ENCODE measurements at regions not wholly inside any gene's neighbourhood (a gene's known extent, or its start where the extent isn't known, plus 50 kb on each side); places are given as distances from the start of the nearest gene placed in this dataset.

DNA sequence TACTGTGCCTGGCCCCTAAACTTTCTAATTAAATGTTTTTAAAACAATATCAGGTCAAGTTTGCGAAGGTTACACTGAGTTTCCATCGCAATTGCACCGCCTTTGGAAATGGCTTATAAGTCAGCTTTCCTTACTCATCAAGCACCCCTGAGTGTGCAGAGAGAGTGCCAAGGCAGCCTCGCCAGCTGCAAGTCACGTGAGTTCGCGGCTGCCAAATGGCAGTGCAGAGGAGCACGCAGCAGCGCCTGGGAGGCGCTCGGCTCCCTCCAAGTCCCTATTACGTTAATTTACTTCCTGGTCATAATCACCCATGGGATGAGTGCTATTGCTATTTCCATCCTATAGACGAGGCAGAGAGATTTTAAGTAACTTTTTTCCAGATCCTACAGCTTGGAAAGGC, 319.6 kb downstream of the TEX29 start:
- ChIA-PET CTCF (interaction anchor here (1.9 kb wide), 1 partner anchor 10 kb away, joined by 4 read pairs; no protein-coding TSS in a partner anchor), POLR2A (no interaction called here)
- Mint-ChIP-seq H3K27ac (0 out of 2 replicates have a peak overlapping the region, but pooled peaks have one; percentile 30), H3K4me3 (no peak overlapping the region), H3K27me3 (ENCODE audit: low read depth) (peaks cover 7% of the 10 kb centered on the region), H3K36me3 (no peaks in the 10 kb centered on the region), H3K4me1 (peaks cover 19% of the 10 kb centered on the region), H3K9me3 (no peaks in the 10 kb centered on the region)
- TF ChIP-seq, protein P1, sequence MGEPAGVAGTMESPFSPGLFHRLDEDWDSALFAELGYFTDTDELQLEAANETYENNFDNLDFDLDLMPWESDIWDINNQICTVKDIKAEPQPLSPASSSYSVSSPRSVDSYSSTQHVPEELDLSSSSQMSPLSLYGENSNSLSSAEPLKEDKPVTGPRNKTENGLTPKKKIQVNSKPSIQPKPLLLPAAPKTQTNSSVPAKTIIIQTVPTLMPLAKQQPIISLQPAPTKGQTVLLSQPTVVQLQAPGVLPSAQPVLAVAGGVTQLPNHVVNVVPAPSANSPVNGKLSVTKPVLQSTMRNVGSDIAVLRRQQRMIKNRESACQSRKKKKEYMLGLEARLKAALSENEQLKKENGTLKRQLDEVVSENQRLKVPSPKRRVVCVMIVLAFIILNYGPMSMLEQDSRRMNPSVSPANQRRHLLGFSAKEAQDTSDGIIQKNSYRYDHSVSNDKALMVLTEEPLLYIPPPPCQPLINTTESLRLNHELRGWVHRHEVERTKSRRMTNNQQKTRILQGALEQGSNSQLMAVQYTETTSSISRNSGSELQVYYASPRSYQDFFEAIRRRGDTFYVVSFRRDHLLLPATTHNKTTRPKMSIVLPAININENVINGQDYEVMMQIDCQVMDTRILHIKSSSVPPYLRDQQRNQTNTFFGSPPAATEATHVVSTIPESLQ (CRISPR knock-in tag; IDR thresholded peaks at IDR 0.05), result no peak
- TF ChIP-seq FOXJ3 (CRISPR knock-in tag; IDR thresholded peaks at IDR 0.05; ENCODE audit: borderline replicate concordance), result no peak
- TF ChIP-seq, protein P2, sequence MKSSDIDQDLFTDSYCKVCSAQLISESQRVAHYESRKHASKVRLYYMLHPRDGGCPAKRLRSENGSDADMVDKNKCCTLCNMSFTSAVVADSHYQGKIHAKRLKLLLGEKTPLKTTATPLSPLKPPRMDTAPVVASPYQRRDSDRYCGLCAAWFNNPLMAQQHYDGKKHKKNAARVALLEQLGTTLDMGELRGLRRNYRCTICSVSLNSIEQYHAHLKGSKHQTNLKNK (CRISPR knock-in tag; IDR thresholded peaks at IDR 0.05), result no peak
- no peak for TF ChIP-seq ZNF263 (CRISPR knock-in tag; IDR thresholded peaks at IDR 0.05; ENCODE audit: low read depth)
- no peak for TF ChIP-seq FOXP4 (CRISPR knock-in tag; IDR thresholded peaks at IDR 0.05)
- no peak for TF ChIP-seq TP53 (CRISPR knock-in tag; IDR thresholded peaks at IDR 0.05)
- TF ChIP-seq PREB (CRISPR knock-in tag; IDR thresholded peaks at IDR 0.05; ENCODE audit: borderline replicate concordance), result no peak
- no peak for TF ChIP-seq ESRRA (CRISPR knock-in tag; IDR thresholded peaks at IDR 0.05; ENCODE audit: borderline replicate concordance)
- TF ChIP-seq STAT6 (CRISPR knock-in tag; conservative IDR thresholded peaks at IDR 0.05; ENCODE audit: low read depth), result no peak
- DNase-seq (ENCODE audit: low spot score) (no peak), ATAC-seq (no peak)

DNA sequence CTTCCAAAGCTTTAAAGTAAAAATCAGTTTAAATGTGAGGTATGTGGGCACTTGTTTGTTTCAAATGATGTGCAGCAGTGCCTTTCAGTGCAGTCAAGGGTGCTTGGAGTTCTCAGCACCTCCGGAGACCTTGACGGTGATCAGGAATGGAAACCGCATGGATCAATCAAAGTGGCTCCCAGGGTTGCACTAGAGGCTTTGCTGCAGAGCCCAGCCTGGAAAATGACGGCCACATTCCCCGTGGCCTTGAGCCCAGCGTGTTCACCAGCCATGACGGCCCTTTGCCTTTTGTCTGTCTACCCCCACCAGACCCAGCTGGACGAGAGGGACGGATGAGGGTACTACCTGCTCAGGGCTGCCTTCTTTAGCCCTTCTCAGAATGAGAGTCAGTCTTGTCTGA, 320.0 kb downstream of the TEX29 start:
- Mint-ChIP-seq H3K4me3 (no peak overlapping the region), H3K27ac (no peak overlapping the region), H3K9me3 (no peaks in the 10 kb centered on the region), H3K27me3 (ENCODE audit: low read depth) (peaks cover 4% of the 10 kb centered on the region), H3K36me3 (no peaks in the 10 kb centered on the region), H3K4me1 (peaks cover 15% of the 10 kb centered on the region)
- DNase-seq (ENCODE audit: low spot score) (no peak), ATAC-seq (no peak)
- ChIA-PET CTCF (no interaction called here), POLR2A (no interaction called here)
- no peak for TF ChIP-seq PRRX2 (CRISPR knock-in tag; IDR thresholded peaks at IDR 0.05)
- no peak for TF ChIP-seq CBFB (CRISPR knock-in tag; IDR thresholded peaks at IDR 0.05; ENCODE audit: low read depth)

DNA sequence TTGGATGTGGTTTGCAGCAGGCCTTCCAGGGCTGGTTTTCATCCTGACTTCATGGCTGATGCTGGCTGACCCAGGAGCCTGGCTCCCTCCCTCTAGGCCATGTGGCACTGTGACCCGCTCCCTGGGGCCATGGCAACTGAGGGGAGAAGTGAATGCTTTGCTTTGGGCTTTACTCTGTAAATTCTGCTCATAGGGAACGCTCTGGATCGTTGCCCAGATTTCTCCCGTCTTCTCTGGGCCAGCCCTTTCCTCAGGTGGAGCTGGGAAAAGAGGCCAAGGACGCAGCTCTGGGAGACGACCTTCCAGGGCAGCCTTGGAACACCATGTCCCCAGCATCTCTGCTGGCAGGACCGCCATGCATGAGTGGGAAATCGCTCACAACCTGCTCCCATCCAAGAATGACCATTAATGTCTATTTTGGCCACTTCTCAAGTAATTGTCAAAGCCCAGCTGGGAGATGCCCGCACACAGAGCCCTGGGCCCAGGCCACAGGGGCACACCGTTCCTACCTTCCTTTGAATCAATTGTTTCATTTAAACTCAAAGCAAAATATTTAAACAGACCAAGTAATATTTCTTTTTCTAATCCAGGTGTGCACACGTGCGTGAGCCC, 321.8 kb downstream of the TEX29 start:
- ATAC-seq (no peak), DNase-seq (ENCODE audit: low spot score) (no peak)
- no peaks in the 10 kb centered on the region for H3K36me3 Mint-ChIP-seq
- no peaks in the 10 kb centered on the region; the same call in 1 of the 2 replicates for H3K27me3 Mint-ChIP-seq (ENCODE audit: low read depth)
- ChIA-PET CTCF (no interaction called here), POLR2A (no interaction called here)
- H3K4me1 Mint-ChIP-seq, result peaks cover 10% of the 10 kb centered on the region
- H3K27ac Mint-ChIP-seq, result no peak overlapping the region
- no peaks in the 10 kb centered on the region for H3K9me3 Mint-ChIP-seq
- no peak overlapping the region for H3K4me3 Mint-ChIP-seq
- no peak for TF ChIP-seq FOXP1 (CRISPR knock-in tag; IDR thresholded peaks at IDR 0.05; ENCODE audit: borderline replicate concordance)
- no peak for TF ChIP-seq ATF3 (CRISPR knock-in tag; conservative IDR thresholded peaks at IDR 0.05)
- TF ChIP-seq, protein P3, sequence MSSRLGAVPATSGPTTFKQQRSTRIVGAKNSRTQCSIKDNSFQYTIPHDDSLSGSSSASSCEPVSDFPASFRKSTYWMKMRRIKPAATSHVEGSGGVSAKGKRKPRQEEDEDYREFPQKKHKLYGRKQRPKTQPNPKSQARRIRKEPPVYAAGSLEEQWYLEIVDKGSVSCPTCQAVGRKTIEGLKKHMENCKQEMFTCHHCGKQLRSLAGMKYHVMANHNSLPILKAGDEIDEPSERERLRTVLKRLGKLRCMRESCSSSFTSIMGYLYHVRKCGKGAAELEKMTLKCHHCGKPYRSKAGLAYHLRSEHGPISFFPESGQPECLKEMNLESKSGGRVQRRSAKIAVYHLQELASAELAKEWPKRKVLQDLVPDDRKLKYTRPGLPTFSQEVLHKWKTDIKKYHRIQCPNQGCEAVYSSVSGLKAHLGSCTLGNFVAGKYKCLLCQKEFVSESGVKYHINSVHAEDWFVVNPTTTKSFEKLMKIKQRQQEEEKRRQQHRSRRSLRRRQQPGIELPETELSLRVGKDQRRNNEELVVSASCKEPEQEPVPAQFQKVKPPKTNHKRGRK (CRISPR knock-in tag; IDR thresholded peaks at IDR 0.05; ENCODE audit: borderline replicate concordance), result no peak
- TF ChIP-seq, protein P4, sequence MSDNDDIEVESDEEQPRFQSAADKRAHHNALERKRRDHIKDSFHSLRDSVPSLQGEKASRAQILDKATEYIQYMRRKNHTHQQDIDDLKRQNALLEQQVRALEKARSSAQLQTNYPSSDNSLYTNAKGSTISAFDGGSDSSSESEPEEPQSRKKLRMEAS (CRISPR knock-in tag; IDR thresholded peaks at IDR 0.05), result no peak
- TF ChIP-seq NFATC4 (CRISPR knock-in tag; IDR thresholded peaks at IDR 0.05), result no peak
- no peak for TF ChIP-seq ZBTB43 (CRISPR knock-in tag; IDR thresholded peaks at IDR 0.05)
- TF ChIP-seq ZBTB21 (CRISPR knock-in tag; IDR thresholded peaks at IDR 0.05; ENCODE audit: borderline replicate concordance), result no peak
- no peak for TF ChIP-seq ESRRA (CRISPR knock-in tag; IDR thresholded peaks at IDR 0.05; ENCODE audit: borderline replicate concordance)

All from WTC11 (cell line).